ENCODE measurements at regions not wholly inside any gene's neighbourhood (a gene's known extent, or its start where the extent isn't known, plus 50 kb on each side); places are given as distances from the start of the nearest gene placed in this dataset.

DNA sequence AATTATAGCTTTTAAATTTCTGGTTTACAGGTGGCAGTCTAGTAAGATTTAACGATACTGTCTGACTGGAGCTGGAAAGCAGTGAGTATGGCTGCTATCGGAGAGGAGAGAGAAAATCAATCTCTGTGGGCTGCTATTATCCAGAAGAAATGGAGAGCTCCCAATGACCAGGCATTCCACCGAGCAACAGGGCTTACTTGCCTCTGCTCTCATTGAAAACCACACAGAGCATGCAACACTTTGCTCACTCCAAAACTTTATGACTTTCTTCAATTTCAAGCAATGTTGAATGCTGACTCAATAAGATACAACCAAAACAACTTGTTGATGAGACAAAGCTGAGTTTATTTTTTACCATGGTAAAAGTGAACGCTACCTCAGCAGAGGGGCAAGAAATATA lies 337.0 kb upstream of the NCAM2 start:
- Histone ChIP-seq H3K36me3 (no peaks in the 10 kb centered on the region), H3K27ac (no peak overlapping the region), H3K4me1 (no peaks in the 10 kb centered on the region), H3K4me3 (no peak overlapping the region), H3K9me3 (peaks cover 0 to 21% (median 0%) of the 10 kb centered on the region in 11 donors), H3K27me3 (no peaks in the 10 kb centered on the region)
- no peak for DNase-seq
- intact Hi-C loops (cut with DNase I), result no loop called here
- 62 to 67% methylated on average over 4 of the region's 4 CpGs for WGBS, 2 donors
- ATAC-seq, result no peak
- TF ChIP-seq, protein P1, sequence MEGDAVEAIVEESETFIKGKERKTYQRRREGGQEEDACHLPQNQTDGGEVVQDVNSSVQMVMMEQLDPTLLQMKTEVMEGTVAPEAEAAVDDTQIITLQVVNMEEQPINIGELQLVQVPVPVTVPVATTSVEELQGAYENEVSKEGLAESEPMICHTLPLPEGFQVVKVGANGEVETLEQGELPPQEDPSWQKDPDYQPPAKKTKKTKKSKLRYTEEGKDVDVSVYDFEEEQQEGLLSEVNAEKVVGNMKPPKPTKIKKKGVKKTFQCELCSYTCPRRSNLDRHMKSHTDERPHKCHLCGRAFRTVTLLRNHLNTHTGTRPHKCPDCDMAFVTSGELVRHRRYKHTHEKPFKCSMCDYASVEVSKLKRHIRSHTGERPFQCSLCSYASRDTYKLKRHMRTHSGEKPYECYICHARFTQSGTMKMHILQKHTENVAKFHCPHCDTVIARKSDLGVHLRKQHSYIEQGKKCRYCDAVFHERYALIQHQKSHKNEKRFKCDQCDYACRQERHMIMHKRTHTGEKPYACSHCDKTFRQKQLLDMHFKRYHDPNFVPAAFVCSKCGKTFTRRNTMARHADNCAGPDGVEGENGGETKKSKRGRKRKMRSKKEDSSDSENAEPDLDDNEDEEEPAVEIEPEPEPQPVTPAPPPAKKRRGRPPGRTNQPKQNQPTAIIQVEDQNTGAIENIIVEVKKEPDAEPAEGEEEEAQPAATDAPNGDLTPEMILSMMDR (IDR thresholded peaks at IDR 0.05), result no peak

DNA sequence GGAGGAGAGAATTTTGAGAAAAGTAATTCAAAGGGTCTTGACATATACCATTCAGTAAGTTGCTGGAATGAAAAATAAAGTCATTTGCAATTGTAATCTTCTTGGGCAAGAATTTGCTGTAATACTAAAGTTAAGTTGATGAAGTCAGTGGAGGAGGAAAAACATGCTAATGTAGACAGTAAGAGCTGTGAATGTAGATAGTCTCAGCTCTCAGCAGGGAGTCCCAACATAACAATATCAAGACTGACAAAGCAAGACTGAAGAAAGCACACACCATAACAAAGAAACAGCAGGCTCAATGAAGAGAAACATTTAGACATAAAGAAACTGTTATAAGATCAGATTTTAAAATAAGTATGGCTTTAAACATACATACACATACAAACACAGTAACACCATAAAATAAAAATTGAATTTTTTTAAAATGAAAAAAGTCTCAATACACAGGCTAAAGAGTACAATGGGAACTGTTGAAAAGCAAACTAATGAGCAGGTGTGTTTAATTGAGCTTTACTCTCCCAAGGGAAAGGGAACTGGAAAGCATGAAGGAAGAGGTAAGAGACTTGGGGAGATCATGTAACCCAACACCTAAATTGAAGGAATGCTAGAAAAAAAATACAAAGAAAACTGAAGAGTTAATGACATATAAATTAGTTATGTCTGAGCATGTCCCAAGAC lies 336.3 kb upstream of the NCAM2 start:
- peaks cover 0 to 27% (median 0%) of the 10 kb centered on the region in 11 donors for H3K9me3 ChIP-seq
- intact Hi-C loops (cut with DNase I), result no loop called here
- DNase-seq (no peak), ATAC-seq (no peak)
- no peak overlapping the region for H3K4me3 ChIP-seq
- TF ChIP-seq, protein P1 (IDR thresholded peaks at IDR 0.05), result no peak
- no peaks in the 10 kb centered on the region for H3K27me3 ChIP-seq
- H3K27ac ChIP-seq, result no peak overlapping the region
- no peaks in the 10 kb centered on the region for H3K4me1 ChIP-seq
- H3K36me3 ChIP-seq, result no peaks in the 10 kb centered on the region

DNA sequence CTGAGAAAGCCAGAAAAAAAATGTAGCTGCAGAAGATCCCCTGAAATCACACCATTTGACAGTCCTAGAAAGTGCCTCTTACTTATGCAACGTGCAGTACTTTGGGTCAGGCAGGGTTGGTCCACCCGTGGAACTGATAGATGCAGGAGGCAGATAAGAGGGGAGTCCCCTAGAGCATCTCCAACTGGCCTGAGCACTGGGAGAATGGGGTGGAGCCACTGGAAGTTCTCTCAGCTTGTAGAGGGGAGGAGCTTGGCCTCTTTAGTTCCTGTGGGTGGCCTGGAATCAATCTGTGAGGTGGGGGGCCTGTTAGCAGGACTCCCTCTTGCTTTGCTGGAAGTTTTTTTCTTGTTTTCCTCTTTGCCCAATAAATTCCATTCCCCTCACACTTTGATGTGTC lies 335.7 kb upstream of the NCAM2 start:
- H3K9me3 ChIP-seq, result peaks cover 0 to 31% (median 0%) of the 10 kb centered on the region in 11 donors
- ATAC-seq (no peak), DNase-seq (no peak)
- no peaks in the 10 kb centered on the region for H3K36me3 ChIP-seq
- no peaks in the 10 kb centered on the region for H3K4me1 ChIP-seq
- WGBS, 2 donors, result 32 to 33% methylated on average over 2 of the region's 2 CpGs
- H3K27ac ChIP-seq, result no peak overlapping the region
- H3K4me3 ChIP-seq, result no peak overlapping the region
- intact Hi-C loops (cut with DNase I), result no loop called here
- H3K27me3 ChIP-seq, result no peaks in the 10 kb centered on the region
- TF ChIP-seq, protein P1 (IDR thresholded peaks at IDR 0.05), result no peak

DNA sequence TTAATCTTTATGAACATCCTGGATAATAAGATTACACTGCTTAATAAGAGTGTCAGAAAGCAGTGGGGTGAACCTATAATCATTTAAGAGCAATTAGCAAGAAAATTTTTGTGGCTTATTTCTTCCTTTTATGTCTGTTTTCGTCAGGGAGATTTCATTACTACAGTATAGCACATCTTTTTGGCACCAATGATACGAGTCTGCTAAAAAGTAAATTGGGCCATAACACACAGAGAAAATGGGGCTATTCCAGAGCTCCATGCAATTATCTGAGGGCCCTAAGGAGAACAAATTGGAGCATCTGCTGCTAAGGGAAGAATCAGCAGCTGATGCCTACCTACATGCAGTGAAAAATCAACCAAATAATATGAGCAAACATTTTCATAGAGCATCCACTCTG lies 330.3 kb upstream of the NCAM2 start:
- Histone ChIP-seq H3K27ac (no peak overlapping the region), H3K36me3 (no peaks in the 10 kb centered on the region), H3K4me3 (no peak overlapping the region), H3K27me3 (no peaks in the 10 kb centered on the region), H3K4me1 (no peaks in the 10 kb centered on the region), H3K9me3 (peaks cover 0 to 43% (median 2%) of the 10 kb centered on the region in 11 donors)
- WGBS, 2 donors, result 62 to 67% methylated on average over 2 of the region's 2 CpGs
- DNase-seq (no peak), ATAC-seq (no peak)
- TF ChIP-seq, protein P1 (IDR thresholded peaks at IDR 0.05), result no peak
- intact Hi-C loops (cut with DNase I), result no loop called here
